Amniotic stem cell (primary cell): ENCODE measurements at regions not wholly inside any gene's neighbourhood (a gene's known extent, or its start where the extent isn't known, plus 50 kb on each side); places are given as distances from the start of the nearest gene placed in this dataset.

Experiments
- DNase-seq: peaks from one replicate; lab custom pipeline; 2025; lab: John Stamatoyannopoulos, UW

GRCh38 chr18:29693334-29693733, 1349.2 kb downstream of the DSC3 start:
- DNase-seq: no peak

GRCh38 chr18:29681578-29681977, 1361.0 kb downstream of the DSC3 start:
- DNase-seq: no peak

GRCh38 chr18:29664278-29665036, 1378.1 kb downstream of the DSC3 start:
- no peak for DNase-seq

- DNase-seq: no peak
These were observed 1380.6 kb downstream of the DSC3 start for GRCh38 chr18:29661924-29662323.

GRCh38 chr18:29660777-29661176, 1381.8 kb downstream of the DSC3 start:
- no peak for DNase-seq

GRCh38 chr18:29653671-29654215, 1388.8 kb downstream of the DSC3 start:
- no peak for DNase-seq

- no peak for DNase-seq
These were observed 1389.7 kb downstream of the DSC3 start for GRCh38 chr18:29652797-29653196.

GRCh38 chr18:29651122-29651680, 1391.3 kb downstream of the DSC3 start:
- DNase-seq: no peak

- DNase-seq: no peak
These were observed 1393.7 kb downstream of the DSC3 start for GRCh38 chr18:29648891-29649290.

- DNase-seq: no peak
These were observed 1394.8 kb downstream of the DSC3 start for GRCh38 chr18:29647700-29648099.

GRCh38 chr18:29644276-29644675, 1398.3 kb downstream of the DSC3 start:
- peak; percentile 0 for DNase-seq

GRCh38 chr18:29629493-29630036, 1413.0 kb downstream of the DSC3 start:
- no peak for DNase-seq

- no peak for DNase-seq
These were observed 1416.4 kb downstream of the DSC3 start for GRCh38 chr18:29626094-29626493.

GRCh38 chr18:29616867-29617266, 1425.7 kb downstream of the DSC3 start:
- no peak for DNase-seq

GRCh38 chr18:29608982-29609381, 1432.1 kb upstream of the CDH2 start:
- DNase-seq: no peak

- no peak for DNase-seq
These were observed 1428.4 kb upstream of the CDH2 start for GRCh38 chr18:29605365-29605764.

- no peak for DNase-seq
These were observed 1420.0 kb upstream of the CDH2 start for GRCh38 chr18:29596959-29597358.

- no peak for DNase-seq
These were observed 1417.6 kb upstream of the CDH2 start for GRCh38 chr18:29594493-29594892.

GRCh38 chr18:29588446-29589100, 1411.6 kb upstream of the CDH2 start:
- DNase-seq: no peak

GRCh38 chr18:29586210-29586609, 1409.3 kb upstream of the CDH2 start:
- DNase-seq: no peak

GRCh38 chr18:29560270-29560669, 1383.3 kb upstream of the CDH2 start:
- DNase-seq: no peak

GRCh38 chr18:29556070-29556469, 1379.1 kb upstream of the CDH2 start:
- no peak for DNase-seq

GRCh38 chr18:29549759-29550158, 1372.8 kb upstream of the CDH2 start:
- no peak for DNase-seq
